ENCODE measurements at regions not wholly inside any gene's neighbourhood (a gene's known extent, or its start where the extent isn't known, plus 50 kb on each side); places are given as distances from the start of the nearest gene placed in this dataset.
A peak's percentile ranks its signal among the peaks of the same experiment; 100 is the strongest.

DNA sequence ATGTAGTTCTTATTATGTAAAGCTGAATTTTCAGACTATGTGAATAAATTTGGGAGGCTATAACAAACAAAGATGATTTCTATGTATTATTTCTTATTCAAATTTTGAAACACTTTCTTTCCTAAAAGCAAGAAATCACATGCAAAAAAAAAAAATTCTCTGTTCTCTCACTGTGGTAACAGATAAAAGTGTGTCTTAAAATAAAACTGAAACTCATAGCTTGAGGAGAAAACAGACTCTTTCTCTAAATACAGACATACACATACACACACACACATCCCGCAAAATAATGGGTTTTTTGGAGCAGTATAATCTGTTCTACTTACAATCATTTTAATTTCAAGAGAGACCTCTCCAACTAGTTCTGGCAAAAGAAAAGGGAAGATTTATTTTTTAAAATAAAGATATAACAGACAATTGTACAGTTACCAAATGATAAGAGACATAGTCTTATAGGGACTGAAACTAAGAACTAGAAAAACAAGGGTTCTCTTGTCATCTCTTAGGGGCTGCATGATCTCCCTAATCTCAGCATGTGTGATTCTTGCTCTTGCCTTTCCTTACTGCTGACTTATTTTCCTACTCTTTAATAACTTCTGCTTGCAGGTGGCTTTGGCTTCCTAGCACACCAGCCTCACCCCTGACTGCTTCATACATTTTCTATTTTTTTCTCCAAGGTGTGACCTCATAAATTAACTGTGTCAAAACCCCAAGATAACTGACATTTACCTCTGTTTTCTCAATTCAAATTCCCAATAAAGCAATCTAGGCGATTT, 483.5 kb upstream of the POT1 start:
- H3K4me3 ChIP-seq (ENCODE audit: low read depth, low read length) = no peak overlapping the region
- TF ChIP-seq, protein P1, sequence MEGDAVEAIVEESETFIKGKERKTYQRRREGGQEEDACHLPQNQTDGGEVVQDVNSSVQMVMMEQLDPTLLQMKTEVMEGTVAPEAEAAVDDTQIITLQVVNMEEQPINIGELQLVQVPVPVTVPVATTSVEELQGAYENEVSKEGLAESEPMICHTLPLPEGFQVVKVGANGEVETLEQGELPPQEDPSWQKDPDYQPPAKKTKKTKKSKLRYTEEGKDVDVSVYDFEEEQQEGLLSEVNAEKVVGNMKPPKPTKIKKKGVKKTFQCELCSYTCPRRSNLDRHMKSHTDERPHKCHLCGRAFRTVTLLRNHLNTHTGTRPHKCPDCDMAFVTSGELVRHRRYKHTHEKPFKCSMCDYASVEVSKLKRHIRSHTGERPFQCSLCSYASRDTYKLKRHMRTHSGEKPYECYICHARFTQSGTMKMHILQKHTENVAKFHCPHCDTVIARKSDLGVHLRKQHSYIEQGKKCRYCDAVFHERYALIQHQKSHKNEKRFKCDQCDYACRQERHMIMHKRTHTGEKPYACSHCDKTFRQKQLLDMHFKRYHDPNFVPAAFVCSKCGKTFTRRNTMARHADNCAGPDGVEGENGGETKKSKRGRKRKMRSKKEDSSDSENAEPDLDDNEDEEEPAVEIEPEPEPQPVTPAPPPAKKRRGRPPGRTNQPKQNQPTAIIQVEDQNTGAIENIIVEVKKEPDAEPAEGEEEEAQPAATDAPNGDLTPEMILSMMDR (conservative IDR thresholded peaks at IDR 0.05; ENCODE audit: low read depth, low read length) = no peak
- DNase-seq (ENCODE audit: low read depth) = no peak

DNA sequence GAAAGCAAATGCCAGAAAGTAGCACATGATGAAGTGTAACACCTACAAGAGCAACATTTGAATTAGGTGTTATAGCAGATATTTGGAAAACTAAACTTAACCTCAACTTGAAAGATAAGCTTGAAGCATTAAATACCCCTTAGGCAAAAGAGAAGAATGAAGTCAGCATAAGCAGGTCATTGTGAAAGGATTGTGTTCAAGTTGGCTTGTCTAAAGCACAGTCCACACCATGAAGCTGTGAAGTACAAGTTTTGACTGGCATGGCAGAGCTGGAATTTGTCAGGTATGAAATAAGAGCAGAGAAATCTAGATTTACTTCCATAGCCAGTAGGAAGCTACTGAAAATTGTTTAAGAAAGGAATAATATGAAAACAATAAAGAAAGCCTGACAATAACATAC, 480.3 kb upstream of the POT1 start:
- TF ChIP-seq, protein P1 (conservative IDR thresholded peaks at IDR 0.05; ENCODE audit: low read depth, low read length) = no peak
- no peak for DNase-seq (ENCODE audit: low read depth)
- no peak overlapping the region for H3K4me3 ChIP-seq (ENCODE audit: low read depth, low read length)

DNA sequence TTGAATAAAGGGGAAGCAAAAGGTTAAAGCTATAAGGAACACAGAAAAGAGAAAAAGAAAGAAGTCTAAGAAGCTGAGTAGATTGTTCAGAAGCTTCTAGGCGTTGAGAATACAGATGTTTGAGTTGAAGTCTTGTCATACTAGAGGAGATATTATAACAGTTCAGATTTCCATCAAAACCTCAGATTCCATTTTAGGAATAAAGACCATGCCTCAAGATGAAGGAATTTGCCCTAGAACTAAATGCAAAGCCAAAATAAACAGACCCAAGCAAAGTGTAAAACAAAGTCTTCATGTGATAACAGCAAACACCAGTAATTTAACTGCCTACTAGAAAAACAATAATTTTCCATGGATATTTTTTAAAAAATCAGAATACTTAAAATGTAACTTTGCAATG, 476.5 kb upstream of the POT1 start:
- H3K4me3 ChIP-seq (ENCODE audit: low read depth, low read length) = no peak overlapping the region
- TF ChIP-seq, protein P1 (conservative IDR thresholded peaks at IDR 0.05; ENCODE audit: low read depth, low read length) = no peak
- DNase-seq (ENCODE audit: low read depth) = peak; percentile 79

DNA sequence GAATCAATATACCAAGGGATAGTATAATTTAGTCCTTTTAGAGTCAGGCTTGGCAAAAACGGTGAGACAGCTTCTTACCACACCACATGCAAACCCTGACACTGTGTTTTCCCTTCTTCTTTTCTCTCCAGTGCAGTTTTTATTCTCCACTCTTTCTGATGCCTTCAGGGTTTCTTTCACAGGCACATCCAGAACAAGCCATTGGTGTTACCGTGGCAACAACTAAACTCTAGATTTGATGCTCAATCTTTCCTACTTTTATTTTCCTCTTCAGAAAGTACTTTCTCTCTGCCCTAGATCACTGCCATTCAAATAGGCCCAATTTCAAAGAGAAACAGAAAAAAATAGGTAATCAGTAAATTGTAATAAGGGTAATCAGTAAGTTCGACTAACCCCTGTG, 469.8 kb upstream of the POT1 start:
- TF ChIP-seq, protein P1 (conservative IDR thresholded peaks at IDR 0.05; ENCODE audit: low read depth, low read length) = no peak
- DNase-seq (ENCODE audit: low read depth) = no peak
- H3K4me3 ChIP-seq (ENCODE audit: low read depth, low read length) = no peak overlapping the region

DNA sequence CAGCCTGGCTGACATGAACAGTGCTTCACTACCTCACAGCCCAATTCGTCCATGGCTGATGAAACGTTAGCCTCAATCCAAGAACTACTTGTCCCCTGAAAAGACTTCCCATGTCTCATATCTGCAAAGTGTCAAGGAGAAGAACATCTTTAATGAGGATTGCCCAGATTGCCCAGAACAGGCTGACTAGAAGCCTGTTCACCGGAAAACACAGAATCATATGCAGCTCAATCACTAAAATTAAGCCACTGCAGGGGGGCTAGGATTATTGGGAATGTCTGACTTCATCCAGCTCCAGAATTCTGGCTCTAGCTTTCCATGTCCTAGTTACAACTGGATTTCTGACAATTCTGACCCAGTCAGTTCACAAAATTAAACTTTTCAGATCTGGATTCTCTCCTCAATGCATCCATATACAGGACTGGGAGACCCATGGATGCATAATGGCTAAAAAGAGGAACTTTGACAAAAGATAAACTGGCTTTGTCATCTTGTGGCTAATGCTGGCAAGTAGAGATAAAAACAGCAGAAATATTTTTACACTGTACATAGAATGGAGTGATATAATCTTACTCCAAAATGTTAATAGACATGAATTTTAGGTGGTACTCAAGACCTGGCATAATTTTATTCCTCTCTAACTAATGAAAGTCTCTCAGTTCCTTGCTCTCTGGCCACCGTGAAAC, 467.0 kb upstream of the POT1 start:
- TF ChIP-seq, protein P1 (conservative IDR thresholded peaks at IDR 0.05; ENCODE audit: low read depth, low read length) = no peak
- DNase-seq (ENCODE audit: low read depth) = no peak
- no peak overlapping the region for H3K4me3 ChIP-seq (ENCODE audit: low read depth, low read length)

DNA sequence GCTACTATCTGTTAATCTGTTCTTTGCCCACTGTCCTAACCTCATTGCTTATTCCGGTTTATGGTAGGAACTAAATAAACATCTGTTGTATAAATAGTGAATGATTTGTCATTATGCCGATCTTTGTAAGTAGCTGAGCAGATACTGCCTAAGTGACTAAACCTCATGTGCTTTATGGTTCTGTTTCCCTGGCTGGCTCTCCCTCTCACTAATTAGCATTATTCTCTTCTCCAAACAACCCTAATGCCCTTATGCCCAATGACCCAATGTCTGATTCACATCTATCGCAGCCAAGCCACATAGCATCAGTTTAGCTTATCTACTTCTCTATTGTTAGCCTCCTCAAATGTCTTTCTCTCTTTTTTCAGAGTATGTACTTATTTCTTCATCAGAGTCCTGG, 462.3 kb upstream of the POT1 start:
- TF ChIP-seq, protein P1 (conservative IDR thresholded peaks at IDR 0.05; ENCODE audit: low read depth, low read length) = no peak
- DNase-seq (ENCODE audit: low read depth) = peak; percentile 9
- no peak overlapping the region for H3K4me3 ChIP-seq (ENCODE audit: low read depth, low read length)

All from choroid plexus epithelial cell (primary cell).